HCT116 (cell line): ENCODE measurements at regions not wholly inside any gene's neighbourhood (a gene's known extent, or its start where the extent isn't known, plus 50 kb on each side); places are given as distances from the start of the nearest gene placed in this dataset.

Experiments used
- CBX3 ChIP-seq: IDR thresholded peaks from 2 replicates; pipeline ENCODE4 v1.6.1; 2012; ENCODE audit warnings: low read depth
- CTCF ChIP-seq, 3 experiments: fragments of 200-600 bp in 1 of 3; sonication (generic) in 1 of 3; IDR thresholded peaks in 2 of 3; conservative IDR thresholded peaks in 1 of 3; 2 replicates each; pipeline ENCODE4 v1.5.1; 2012 to 2017; ENCODE audit warnings: low read depth in 2 of 3, low read length in 2 of 3, antibody characterized with exemption in 1 of 3, borderline replicate concordance in 1 of 3, control low read depth in 1 of 3, mild to moderate bottlenecking in 1 of 3, mixed read lengths in 1 of 3, mixed run types in 1 of 3, moderate library complexity in 1 of 3; ENCODE audit not compliant: insufficient read depth in 1 of 3
- EGR1 ChIP-seq: IDR thresholded peaks from 2 replicates; pipeline ENCODE4 v1.6.1; 2012; ENCODE audit warnings: low read depth
- EZH2 ChIP-seq: fragments of 200-600 bp; sonication (generic); IDR thresholded peaks from 2 replicates; pipeline ENCODE4 v1.6.1; 2017; ENCODE audit warnings: antibody characterized with exemption, mixed run types
- EZH2phosphoT487 ChIP-seq: fragments of 200-600 bp; IDR thresholded peaks from 2 replicates; pipeline ENCODE4 v1.6.1; 2018; ENCODE audit warnings: antibody characterized with exemption, borderline replicate concordance
- JUND ChIP-seq: IDR thresholded peaks from 2 replicates; pipeline ENCODE4 v1.6.1; 2012
- POLR2A ChIP-seq: IDR thresholded peaks from 2 replicates; pipeline ENCODE4 v1.7.0; 2011; ENCODE audit warnings: borderline replicate concordance; ENCODE audit not compliant: insufficient read depth, insufficient read length; ENCODE audit errors: extremely low read depth
- SIN3A ChIP-seq: IDR thresholded peaks from 2 replicates; pipeline ENCODE4 v1.6.1; 2012; ENCODE audit warnings: low read depth
- ZFX ChIP-seq: fragments of 450-650 bp; IDR thresholded peaks from 2 replicates; pipeline ENCODE4 v1.6.1; 2017
- TF ChIP-seq, protein P1 (sequence below): IDR thresholded peaks from 2 replicates; pipeline ENCODE4 v1.6.1; 2012
- TF ChIP-seq, protein P2 (sequence below): IDR thresholded peaks from 2 replicates; pipeline ENCODE4 v1.6.1; 2011; ENCODE audit warnings: mild to moderate bottlenecking, low read length, moderate library complexity; ENCODE audit not compliant: insufficient replicate concordance; ENCODE audit errors: extremely low read depth
- TF ChIP-seq, protein P3 (sequence below): IDR thresholded peaks from 2 replicates; pipeline ENCODE4 v1.6.1; 2012; ENCODE audit warnings: low read depth
- TF ChIP-seq, protein P4 (sequence below): IDR thresholded peaks from 2 replicates; pipeline ENCODE4 v1.6.1; 2012

GRCh38 chr2:19029655-19030054 is 328.8 kb downstream of the OSR1 start:
- TF ChIP-seq CTCF (IDR thresholded peaks at IDR 0.05 in 2 of 3, conservative IDR thresholded peaks at IDR 0.05 in 1 of 3; ENCODE audit: borderline replicate concordance in 1 of 3, insufficient read depth in 1 of 3, low read depth in 2 of 3, low read length in 2 of 3) (no peak), EZH2 (no peak), EZH2phosphoT487 (no peak), POLR2A (no peak), CBX3 (no peak), EGR1 (no peak), SIN3A (no peak), ZFX (no peak), JUND (no peak)
- TF ChIP-seq, protein P1, sequence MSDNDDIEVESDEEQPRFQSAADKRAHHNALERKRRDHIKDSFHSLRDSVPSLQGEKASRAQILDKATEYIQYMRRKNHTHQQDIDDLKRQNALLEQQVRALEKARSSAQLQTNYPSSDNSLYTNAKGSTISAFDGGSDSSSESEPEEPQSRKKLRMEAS: no peak
- TF ChIP-seq, protein P2, sequence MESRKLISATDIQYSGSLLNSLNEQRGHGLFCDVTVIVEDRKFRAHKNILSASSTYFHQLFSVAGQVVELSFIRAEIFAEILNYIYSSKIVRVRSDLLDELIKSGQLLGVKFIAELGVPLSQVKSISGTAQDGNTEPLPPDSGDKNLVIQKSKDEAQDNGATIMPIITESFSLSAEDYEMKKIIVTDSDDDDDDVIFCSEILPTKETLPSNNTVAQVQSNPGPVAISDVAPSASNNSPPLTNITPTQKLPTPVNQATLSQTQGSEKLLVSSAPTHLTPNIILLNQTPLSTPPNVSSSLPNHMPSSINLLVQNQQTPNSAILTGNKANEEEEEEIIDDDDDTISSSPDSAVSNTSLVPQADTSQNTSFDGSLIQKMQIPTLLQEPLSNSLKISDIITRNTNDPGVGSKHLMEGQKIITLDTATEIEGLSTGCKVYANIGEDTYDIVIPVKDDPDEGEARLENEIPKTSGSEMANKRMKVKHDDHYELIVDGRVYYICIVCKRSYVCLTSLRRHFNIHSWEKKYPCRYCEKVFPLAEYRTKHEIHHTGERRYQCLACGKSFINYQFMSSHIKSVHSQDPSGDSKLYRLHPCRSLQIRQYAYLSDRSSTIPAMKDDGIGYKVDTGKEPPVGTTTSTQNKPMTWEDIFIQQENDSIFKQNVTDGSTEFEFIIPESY: no peak
- TF ChIP-seq, protein P3, sequence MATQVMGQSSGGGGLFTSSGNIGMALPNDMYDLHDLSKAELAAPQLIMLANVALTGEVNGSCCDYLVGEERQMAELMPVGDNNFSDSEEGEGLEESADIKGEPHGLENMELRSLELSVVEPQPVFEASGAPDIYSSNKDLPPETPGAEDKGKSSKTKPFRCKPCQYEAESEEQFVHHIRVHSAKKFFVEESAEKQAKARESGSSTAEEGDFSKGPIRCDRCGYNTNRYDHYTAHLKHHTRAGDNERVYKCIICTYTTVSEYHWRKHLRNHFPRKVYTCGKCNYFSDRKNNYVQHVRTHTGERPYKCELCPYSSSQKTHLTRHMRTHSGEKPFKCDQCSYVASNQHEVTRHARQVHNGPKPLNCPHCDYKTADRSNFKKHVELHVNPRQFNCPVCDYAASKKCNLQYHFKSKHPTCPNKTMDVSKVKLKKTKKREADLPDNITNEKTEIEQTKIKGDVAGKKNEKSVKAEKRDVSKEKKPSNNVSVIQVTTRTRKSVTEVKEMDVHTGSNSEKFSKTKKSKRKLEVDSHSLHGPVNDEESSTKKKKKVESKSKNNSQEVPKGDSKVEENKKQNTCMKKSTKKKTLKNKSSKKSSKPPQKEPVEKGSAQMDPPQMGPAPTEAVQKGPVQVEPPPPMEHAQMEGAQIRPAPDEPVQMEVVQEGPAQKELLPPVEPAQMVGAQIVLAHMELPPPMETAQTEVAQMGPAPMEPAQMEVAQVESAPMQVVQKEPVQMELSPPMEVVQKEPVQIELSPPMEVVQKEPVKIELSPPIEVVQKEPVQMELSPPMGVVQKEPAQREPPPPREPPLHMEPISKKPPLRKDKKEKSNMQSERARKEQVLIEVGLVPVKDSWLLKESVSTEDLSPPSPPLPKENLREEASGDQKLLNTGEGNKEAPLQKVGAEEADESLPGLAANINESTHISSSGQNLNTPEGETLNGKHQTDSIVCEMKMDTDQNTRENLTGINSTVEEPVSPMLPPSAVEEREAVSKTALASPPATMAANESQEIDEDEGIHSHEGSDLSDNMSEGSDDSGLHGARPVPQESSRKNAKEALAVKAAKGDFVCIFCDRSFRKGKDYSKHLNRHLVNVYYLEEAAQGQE: no peak
- TF ChIP-seq, protein P4, sequence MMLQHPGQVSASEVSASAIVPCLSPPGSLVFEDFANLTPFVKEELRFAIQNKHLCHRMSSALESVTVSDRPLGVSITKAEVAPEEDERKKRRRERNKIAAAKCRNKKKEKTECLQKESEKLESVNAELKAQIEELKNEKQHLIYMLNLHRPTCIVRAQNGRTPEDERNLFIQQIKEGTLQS: no peak
